ENCODE measurements at regions not wholly inside any gene's neighbourhood (a gene's known extent, or its start where the extent isn't known, plus 50 kb on each side); places are given as distances from the start of the nearest gene placed in this dataset.
"Not testable (repeated sequence)": the region's sequence is repeated elsewhere in the genome, so short reads cannot be mapped to it uniquely, and the experiment has no call there.

- DNase-seq (ENCODE audit: low spot score) = peak; percentile 51
Observed at GRCh38 chr1:229885568-229886495, 181.2 kb upstream of the GALNT2 start.

- DNase-seq (ENCODE audit: low spot score) = peak; percentile 9
Observed at GRCh38 chr1:229886636-229887035, 180.4 kb upstream of the GALNT2 start.

GRCh38 chr1:229887043-229887822 is 179.8 kb upstream of the GALNT2 start:
- no peak for DNase-seq (ENCODE audit: low spot score)

GRCh38 chr1:229888157-229888556 is 178.9 kb upstream of the GALNT2 start:
- no peak for DNase-seq (ENCODE audit: low spot score)

DNA sequence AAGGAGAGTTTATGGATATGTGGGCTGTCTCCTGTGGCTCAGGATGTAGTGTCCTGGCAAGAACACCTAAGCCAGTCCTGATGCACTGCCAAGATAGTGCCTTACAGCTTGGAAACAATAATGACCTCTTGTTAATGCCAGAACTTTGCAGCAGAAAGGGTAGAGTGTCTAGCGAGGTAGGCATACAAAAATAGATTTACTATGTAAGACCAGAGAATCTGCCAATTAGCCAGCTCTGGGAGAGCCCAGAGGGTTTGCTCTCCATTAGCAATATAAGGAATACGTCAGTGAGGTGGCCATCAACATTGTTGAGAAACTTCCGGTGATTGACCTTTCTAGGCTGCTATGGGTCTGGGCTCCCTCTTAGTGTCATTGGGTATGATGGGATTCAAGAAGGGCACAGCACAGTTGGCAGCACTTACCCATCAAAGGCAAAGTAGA is 178.5 kb upstream of the GALNT2 start:
- DNase-seq (ENCODE audit: low spot score) = no peak

GRCh38 chr1:229889031-229889517 is 178.0 kb upstream of the GALNT2 start:
- DNase-seq (ENCODE audit: low spot score) = no peak

DNA sequence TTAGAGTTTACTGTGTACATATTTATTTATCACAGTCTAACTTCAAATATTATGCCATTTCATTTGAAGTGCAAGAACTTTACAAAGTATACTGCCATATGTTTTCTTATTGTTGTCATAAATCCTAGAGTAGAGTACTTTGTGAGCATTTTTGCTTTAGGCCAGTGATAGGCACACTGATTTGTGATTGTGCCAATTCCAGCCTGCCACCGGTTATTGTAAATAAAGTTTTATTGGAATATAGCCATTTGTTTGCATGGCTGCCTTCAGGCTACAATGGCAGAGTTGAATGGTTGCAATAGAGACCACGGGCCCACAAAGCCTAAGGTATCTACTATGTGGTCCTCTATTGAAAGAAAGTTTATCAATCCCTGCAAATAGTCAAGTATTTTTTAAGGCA is 175.8 kb upstream of the GALNT2 start:
- DNase-seq (ENCODE audit: low spot score) = no peak

DNA sequence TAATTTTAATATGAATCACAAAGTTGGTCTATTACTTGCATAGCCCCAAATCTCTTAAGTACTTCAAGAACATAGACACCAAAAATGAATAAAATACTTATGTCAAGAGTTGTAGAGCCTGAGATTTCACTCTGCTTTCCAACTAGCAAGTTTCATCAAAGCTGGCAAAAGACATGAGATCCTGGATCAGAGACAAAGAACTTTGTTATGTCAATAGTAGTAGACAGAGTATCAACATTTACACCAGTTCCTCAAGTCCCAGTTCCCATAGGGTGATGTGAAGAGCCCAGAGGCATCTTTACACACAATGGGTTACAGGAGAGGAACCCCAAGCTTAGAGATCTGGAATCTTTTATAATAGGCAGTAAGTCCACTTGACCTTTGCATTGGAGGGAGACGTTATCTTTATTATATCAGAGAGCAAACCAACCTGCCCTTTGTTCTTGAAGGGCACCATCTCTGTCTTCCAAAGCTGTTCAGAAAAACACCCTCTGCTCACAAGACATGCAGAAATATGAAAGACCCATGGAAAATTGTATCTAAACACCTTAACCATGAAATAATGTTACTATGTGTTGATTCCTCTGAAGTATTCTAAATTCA is 174.4 kb upstream of the GALNT2 start:
- DNase-seq (ENCODE audit: low spot score) = no peak

- DNase-seq (ENCODE audit: low spot score) = no peak
Observed at GRCh38 chr1:229893762-229894444, 173.1 kb upstream of the GALNT2 start.

DNA sequence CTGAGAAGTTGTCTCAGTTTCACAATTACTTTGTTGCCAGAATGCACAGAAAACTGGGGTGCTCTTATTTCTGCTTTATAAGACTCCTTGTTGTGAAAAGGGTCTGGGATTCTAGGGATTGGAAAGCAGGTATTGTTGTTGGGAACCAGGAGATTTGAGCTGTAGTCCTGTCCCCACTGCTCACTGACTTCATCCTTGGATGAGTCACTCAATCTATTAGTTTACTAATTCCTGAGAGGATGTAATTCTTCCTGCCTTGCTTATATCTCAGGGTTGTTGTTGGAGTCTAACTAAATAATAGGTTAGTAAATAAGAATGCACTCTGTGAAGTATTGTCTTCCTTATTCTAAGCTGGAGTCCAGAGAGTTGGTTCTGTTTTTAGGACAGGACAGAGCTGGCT is 172.5 kb upstream of the GALNT2 start:
- no peak for DNase-seq (ENCODE audit: low spot score)

DNA sequence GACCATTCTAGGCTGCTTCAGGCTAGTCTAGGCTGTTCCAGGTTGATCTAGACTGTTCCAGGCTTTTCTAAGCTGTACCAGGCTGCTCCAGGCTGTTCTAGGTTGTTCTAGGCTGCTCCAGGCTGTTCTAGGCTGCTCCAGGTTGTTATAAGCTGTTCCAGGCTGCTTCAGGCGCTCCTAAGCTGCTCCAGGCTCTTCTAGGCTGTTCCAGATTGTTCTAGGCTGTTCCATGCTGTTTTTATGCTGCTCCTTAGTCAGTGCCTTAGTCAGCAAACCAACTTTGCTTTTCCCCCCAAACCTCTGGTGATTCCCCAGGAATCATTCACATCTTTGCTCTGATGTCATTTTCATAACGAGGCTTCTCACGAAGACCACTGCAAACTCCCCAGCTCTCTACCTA is 171.4 kb upstream of the GALNT2 start:
- DNase-seq (ENCODE audit: low spot score) = no peak

DNA sequence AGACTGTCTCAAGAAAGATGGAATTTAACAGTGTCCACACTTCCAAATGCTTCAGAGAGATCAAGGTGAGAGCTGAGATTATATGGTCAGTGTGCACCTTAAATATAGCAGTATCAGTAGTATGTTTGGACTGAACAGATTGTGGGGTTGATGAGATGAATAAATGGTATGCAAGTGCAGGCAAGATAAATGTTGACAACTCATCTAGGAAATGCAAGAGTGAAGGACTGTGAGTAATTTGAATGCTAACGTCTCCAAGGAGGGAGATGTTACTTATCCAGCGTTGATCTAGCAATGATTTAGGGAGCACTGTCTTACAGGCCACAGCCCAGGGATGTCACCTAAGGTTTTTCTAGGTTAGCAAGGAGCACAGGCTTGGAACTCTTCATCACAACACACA is 170.7 kb upstream of the GALNT2 start:
- DNase-seq (ENCODE audit: low spot score) = no peak

DNA sequence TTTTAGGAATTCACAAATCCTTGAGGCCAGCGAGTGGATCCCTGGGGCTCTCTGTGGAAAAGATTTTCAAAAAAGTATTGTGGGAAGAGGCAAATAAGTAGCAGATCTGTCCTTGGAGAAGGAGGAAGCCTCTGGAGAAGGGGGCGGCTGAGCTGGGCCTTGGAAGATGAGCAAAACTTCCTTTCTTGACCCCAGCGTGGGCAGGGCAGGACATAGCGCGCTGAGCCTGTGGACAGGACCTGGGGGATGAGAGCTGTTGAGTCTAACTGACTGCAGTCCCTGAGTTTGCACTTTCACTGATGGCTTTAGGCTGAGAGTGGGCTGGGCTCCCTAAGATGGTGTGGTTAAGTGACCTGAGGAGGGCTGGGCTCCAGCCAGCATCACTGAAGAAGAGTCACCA is 170.2 kb upstream of the GALNT2 start:
- DNase-seq (ENCODE audit: low spot score) = no peak

DNA sequence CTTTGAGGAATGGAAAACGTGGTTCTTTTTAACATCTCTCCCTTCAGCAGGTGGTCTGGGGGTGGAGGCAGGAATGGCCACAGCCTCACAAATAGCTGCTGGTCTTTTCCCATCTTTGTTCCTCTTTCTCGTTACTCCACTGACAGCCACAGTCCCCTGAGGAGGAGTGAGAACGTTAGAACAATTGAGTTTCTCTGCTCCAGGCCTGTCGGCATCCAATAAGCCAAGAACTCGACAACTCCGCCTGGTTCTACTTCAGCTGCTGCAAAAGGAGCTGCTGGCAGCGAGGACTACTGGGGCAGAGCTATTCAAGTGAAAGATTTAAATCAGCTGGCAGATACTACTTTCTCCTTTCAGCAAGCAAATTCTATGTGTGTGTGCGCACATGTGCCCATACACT is 169.5 kb upstream of the GALNT2 start:
- no peak for DNase-seq (ENCODE audit: low spot score)

DNA sequence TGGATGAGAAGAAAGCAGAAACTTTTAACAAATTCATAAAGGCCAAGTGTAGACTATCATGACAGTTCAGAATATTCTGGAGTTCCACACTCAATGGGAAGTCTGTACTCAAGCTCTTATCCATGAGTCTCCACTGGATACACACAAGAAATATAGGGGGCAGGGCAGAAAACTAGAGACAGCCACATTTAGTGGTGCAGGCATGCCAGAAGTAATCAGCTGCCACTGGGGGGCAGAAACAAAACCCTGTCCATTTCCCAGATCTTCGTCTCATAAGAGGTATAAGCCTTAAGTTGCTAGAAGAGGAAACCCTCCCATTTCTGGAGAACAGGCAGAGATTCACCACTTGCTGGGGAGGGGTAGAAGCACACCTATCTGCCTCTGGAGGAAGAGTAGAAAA is 166.8 kb upstream of the GALNT2 start:
- DNase-seq (ENCODE audit: low spot score) = no peak

DNA sequence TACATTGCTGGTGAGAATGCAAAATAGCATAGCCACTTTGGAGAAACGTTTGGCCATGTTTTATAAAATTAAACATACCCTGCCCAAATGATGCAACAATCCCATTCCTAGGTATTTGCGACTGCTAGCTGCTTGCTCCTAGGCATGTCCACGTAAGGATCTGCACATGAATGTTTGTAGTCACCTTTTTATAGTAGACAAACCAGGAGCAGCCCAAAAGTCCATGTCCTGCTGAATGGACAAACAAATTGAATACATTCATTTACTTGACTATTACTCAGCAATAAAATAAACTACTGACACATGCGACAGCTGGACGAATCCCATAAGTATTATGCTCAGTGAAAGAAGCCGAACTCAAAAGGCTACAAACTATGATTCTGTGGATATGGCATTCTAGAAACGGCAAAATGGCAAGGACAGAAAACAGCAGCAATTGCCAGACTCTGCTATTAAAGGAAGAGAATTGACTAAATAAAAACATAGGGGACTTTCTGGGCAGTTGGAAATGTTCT is 161.9 kb upstream of the GALNT2 start:
- no peak for DNase-seq (ENCODE audit: low spot score)

- no peak for DNase-seq (ENCODE audit: low spot score)
Observed at GRCh38 chr1:229905652-229906051, 161.4 kb upstream of the GALNT2 start.

GRCh38 chr1:229907884-229908638 is 159.0 kb upstream of the GALNT2 start:
- DNase-seq (ENCODE audit: low spot score) = no peak

DNA sequence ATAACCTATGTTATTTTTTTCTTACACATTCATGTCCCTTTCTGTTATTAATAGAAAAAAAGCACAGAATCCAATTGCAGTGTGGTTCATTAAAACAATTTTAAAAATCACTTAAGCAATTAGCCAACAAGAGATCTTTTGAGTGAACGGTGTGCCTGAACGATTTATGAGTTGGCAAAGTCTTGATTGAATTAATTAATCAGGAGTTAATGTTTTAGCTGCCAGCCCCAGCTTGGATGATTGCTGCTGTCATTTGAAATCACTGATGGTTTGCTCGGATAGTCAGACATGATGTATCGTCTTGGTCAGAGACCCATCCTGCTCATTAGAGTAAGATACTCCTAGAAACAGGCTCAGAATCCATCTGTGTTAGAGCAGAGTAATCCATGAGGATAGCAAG is 158.3 kb upstream of the GALNT2 start:
- no peak for DNase-seq (ENCODE audit: low spot score)

DNA sequence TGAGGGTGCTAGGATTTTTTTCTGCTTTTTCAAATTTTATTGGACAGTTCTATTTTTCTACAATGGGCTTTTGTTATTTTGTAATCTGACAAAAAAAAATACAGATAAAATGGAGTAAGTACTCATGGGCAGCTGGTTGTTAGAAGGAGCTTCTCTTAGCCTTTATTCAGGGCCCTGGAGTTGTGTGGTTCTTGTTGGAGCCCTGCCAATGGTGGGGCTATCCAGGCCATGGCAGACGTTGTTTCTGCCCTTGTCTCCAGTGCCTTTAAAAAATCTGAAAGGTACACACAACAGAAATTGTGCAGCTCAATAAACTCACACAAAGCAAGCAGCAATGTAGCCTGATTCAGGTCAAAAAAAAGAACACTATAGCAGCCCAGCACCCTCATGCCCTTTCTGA is 153.5 kb upstream of the GALNT2 start:
- DNase-seq (ENCODE audit: low spot score) = no peak

DNA sequence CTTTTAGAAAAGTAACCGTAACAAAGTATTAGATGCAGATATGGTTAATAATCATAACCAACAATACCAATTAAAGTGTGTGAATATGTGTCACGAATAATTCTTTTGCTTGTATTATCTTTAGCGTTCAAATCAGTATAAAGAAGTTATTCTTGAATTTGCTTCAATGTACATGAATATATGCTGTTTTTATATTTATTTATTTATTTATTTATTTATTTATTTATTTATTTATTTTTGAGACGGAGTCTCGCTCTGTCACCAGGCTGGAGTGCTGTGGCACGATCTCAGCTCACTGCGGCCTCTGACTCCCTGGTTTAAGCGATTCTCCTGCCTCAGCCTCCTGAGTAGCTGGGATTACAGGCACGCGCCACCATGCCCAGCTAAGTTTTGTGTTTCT is 147.6 kb upstream of the GALNT2 start:
- DNase-seq (ENCODE audit: low spot score) = not testable (repeated sequence)
